Osteoblast (primary cell): ENCODE measurements at regions not wholly inside any gene's neighbourhood (a gene's known extent, or its start where the extent isn't known, plus 50 kb on each side); places are given as distances from the start of the nearest gene placed in this dataset.

Experiments
- DNase-seq: peaks from one replicate; pipeline ENCODE4 v3.0.0; 2011; ENCODE audit warnings: low spot score, mixed read lengths; ENCODE audit not compliant: insufficient read length; ENCODE audit errors: missing footprints
- H2AFZ ChIP-seq: 2 replicates; pipeline ENCODE4 v1.6.0; 2011; ENCODE audit warnings: mild to moderate bottlenecking, low read length
- H3K27ac ChIP-seq: 2 replicates; pipeline ENCODE4 v1.5.1; 2011; ENCODE audit warnings: mild to moderate bottlenecking, low read depth, low read length, moderate library complexity
- H3K27me3 ChIP-seq: 2 replicates; pipeline ENCODE4 v1.6.0; 2012; ENCODE audit warnings: mild to moderate bottlenecking, control low read depth, inconsistent platforms, low read length, moderate library complexity; ENCODE audit not compliant: insufficient read depth
- H3K36me3 ChIP-seq: 2 replicates; pipeline ENCODE4 v1.5.1; 2011; ENCODE audit warnings: mild to moderate bottlenecking, low read length, control low read depth, moderate library complexity; ENCODE audit not compliant: insufficient read depth
- H3K4me1 ChIP-seq: 2 replicates; pipeline ENCODE4 v1.5.1; 2011; ENCODE audit warnings: mild to moderate bottlenecking, low read length, control low read depth, moderate library complexity; ENCODE audit not compliant: insufficient read depth
- H3K4me2 ChIP-seq: 2 replicates; pipeline ENCODE4 v1.6.0; 2011; ENCODE audit warnings: mild to moderate bottlenecking, low read length; ENCODE audit not compliant: insufficient read depth
- H3K4me3 ChIP-seq: fragments of 200-600 bp; sonication (generic); 3 replicates; pipeline ENCODE4 v1.5.1; 2012; ENCODE audit warnings: mild to moderate bottlenecking, low read length, inconsistent platforms; ENCODE audit not compliant: insufficient read depth
- H3K79me2 ChIP-seq: 2 replicates; pipeline ENCODE4 v1.6.0; 2012; ENCODE audit warnings: mild to moderate bottlenecking, low read length, control low read depth, inconsistent platforms; ENCODE audit not compliant: insufficient read depth
- H3K9me3 ChIP-seq: 2 replicates; pipeline ENCODE4 v1.5.1; 2011; ENCODE audit warnings: low read depth, low read length, control low read depth
- H4K20me1 ChIP-seq: 2 replicates; pipeline ENCODE4 v1.6.0; 2012; ENCODE audit warnings: mild to moderate bottlenecking, low read length, control low read depth; ENCODE audit not compliant: insufficient read depth
- TF ChIP-seq, protein P1 (sequence below): IDR thresholded peaks from 2 replicates; pipeline ENCODE4 v1.5.1; 2011; ENCODE audit warnings: mild to moderate bottlenecking, low read depth, low read length, moderate library complexity; ENCODE audit errors: extremely low read depth

GRCh38 chr12:88805286-88805685, 225.0 kb upstream of the KITLG start:
- Histone ChIP-seq H3K79me2 (no peaks in the 10 kb centered on the region), H2AFZ (no peak overlapping the region), H3K27ac (no peak overlapping the region), H3K4me1 (no peaks in the 10 kb centered on the region), H3K9me3 (no peaks in the 10 kb centered on the region), H3K4me3 (no peak overlapping the region), H3K27me3 (no peaks in the 10 kb centered on the region), H4K20me1 (no peaks in the 10 kb centered on the region), H3K4me2 (no peak overlapping the region), H3K36me3 (no peaks in the 10 kb centered on the region)
- DNase-seq: no peak
- TF ChIP-seq, protein P1, sequence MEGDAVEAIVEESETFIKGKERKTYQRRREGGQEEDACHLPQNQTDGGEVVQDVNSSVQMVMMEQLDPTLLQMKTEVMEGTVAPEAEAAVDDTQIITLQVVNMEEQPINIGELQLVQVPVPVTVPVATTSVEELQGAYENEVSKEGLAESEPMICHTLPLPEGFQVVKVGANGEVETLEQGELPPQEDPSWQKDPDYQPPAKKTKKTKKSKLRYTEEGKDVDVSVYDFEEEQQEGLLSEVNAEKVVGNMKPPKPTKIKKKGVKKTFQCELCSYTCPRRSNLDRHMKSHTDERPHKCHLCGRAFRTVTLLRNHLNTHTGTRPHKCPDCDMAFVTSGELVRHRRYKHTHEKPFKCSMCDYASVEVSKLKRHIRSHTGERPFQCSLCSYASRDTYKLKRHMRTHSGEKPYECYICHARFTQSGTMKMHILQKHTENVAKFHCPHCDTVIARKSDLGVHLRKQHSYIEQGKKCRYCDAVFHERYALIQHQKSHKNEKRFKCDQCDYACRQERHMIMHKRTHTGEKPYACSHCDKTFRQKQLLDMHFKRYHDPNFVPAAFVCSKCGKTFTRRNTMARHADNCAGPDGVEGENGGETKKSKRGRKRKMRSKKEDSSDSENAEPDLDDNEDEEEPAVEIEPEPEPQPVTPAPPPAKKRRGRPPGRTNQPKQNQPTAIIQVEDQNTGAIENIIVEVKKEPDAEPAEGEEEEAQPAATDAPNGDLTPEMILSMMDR: no peak

GRCh38 chr12:88802096-88802706, 221.9 kb upstream of the KITLG start:
- H3K27me3 ChIP-seq: no peaks in the 10 kb centered on the region
- no peaks in the 10 kb centered on the region for H3K9me3 ChIP-seq
- peak overlapping the region; percentile 64 for H2AFZ ChIP-seq
- H3K4me2 ChIP-seq: no peak overlapping the region
- no peak overlapping the region for H3K4me3 ChIP-seq
- H3K27ac ChIP-seq: no peak overlapping the region
- DNase-seq: no peak
- no peaks in the 10 kb centered on the region for H3K79me2 ChIP-seq
- H3K36me3 ChIP-seq: no peaks in the 10 kb centered on the region
- TF ChIP-seq, protein P1: no peak
- H4K20me1 ChIP-seq: no peaks in the 10 kb centered on the region
- no peaks in the 10 kb centered on the region for H3K4me1 ChIP-seq

DNA sequence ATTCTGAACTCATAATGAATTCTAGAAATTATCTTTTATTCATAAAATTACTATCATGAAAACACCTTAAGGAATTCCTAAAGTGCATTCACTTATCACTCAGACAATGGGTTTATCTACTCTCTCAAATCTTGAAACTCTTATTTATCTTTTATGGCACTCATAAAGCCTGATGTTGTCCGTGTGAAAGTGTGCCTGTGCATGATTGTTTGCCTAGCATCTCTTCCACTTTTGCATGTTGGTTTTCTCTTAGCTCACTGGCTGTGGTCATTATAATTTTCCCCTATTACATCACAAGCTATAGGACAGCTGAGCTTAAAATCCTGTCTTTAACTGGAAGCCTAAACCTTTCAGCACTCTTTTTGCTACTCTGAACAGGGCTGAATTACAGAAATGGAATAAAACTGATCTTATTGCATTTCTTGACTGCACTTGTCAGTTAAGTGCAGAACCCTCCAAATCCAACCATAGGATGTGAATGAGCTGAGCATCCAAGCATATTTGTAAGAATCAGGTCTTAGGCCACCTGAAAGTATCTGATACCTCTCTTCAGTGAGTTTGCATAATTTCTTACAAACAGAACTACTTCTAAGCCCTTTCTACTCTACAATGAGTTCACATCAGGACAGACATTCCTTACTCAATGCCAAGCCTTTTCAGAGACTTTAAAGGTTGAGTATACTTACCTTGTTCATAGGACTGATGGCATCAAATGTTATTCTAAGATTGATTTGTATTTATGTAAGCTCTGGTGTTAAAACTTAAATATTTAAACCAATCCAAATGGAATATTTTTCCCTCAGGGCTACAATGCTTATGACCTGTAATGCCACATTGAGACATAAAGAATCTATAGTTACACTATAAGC, 221.2 kb upstream of the KITLG start:
- H3K9me3 ChIP-seq: no peaks in the 10 kb centered on the region
- no peaks in the 10 kb centered on the region for H3K27me3 ChIP-seq
- no peak overlapping the region for H3K27ac ChIP-seq
- no peak overlapping the region for H2AFZ ChIP-seq
- no peaks in the 10 kb centered on the region for H3K36me3 ChIP-seq
- no peak overlapping the region for H3K4me3 ChIP-seq
- TF ChIP-seq, protein P1: no peak
- no peaks in the 10 kb centered on the region for H3K79me2 ChIP-seq
- no peaks in the 10 kb centered on the region for H3K4me1 ChIP-seq
- H4K20me1 ChIP-seq: no peaks in the 10 kb centered on the region
- no peak for DNase-seq
- no peak overlapping the region for H3K4me2 ChIP-seq

- no peaks in the 10 kb centered on the region for H3K36me3 ChIP-seq
- no peaks in the 10 kb centered on the region for H3K4me1 ChIP-seq
- no peak overlapping the region for H2AFZ ChIP-seq
- H3K9me3 ChIP-seq: peaks cover 8% of the 10 kb centered on the region
- no peaks in the 10 kb centered on the region for H3K27me3 ChIP-seq
- no peaks in the 10 kb centered on the region for H4K20me1 ChIP-seq
- TF ChIP-seq, protein P1: no peak
- H3K27ac ChIP-seq: no peak overlapping the region
- no peaks in the 10 kb centered on the region for H3K79me2 ChIP-seq
- no peak overlapping the region for H3K4me2 ChIP-seq
- no peak for DNase-seq
- H3K4me3 ChIP-seq: no peak overlapping the region
Measured at GRCh38 chr12:88793096-88793495, 212.8 kb upstream of the KITLG start.
